AG04450 (cell line): ENCODE measurements at regions not wholly inside any gene's neighbourhood (a gene's known extent, or its start where the extent isn't known, plus 50 kb on each side); places are given as distances from the start of the nearest gene placed in this dataset.

Experiments used
- CTCF ChIA-PET: fragments of 300-600, 350-600 bp; formaldehyde crosslinking; extraction: SDS; loops from one replicate; lab custom pipeline; 2022; ENCODE audit warnings: antibody characterized with exemption, inconsistent platforms; lab: Charles Lee
- POLR2A ChIA-PET: fragments of 350-600 bp; formaldehyde crosslinking; extraction: SDS; loops from one replicate; lab custom pipeline; 2021; ENCODE audit warnings: antibody characterized with exemption, inconsistent platforms; lab: Yijun Ruan, JAX
- DNase-seq: peaks from one replicate; pipeline ENCODE4 v3.0.0-alpha.2; 2011; ENCODE audit warnings: low read depth, low spot score
- H3K27ac ChIP-seq: one replicate; pipeline ENCODE4 v1.5.1; 2012; ENCODE audit warnings: low read depth, low read length, control low read depth
- H3K27me3 ChIP-seq: one replicate; pipeline ENCODE4 v1.6.0; 2012; ENCODE audit warnings: low read length; ENCODE audit not compliant: control insufficient read depth, insufficient read depth
- H3K4me3 ChIP-seq: 2 replicates; pipeline ENCODE4 v1.5.1; 2011; ENCODE audit warnings: mild to moderate bottlenecking, low read depth, low read length, control low read depth
- H3K9me3 ChIP-seq: 2 replicates; pipeline ENCODE4 v1.5.1; 2012; ENCODE audit warnings: low read length; ENCODE audit not compliant: control insufficient read depth, insufficient read depth
- CTCF ChIP-seq: IDR thresholded peaks from 2 replicates; pipeline ENCODE4 v1.5.1; 2011; ENCODE audit warnings: low read depth, low read length, control low read depth, inconsistent platforms

- Histone ChIP-seq H3K9me3 (no peaks in the 10 kb centered on the region), H3K27me3 (no peaks in the 10 kb centered on the region), H3K4me3 (no peak overlapping the region), H3K27ac (no peak overlapping the region)
- TF ChIP-seq CTCF, result no peak
- ChIA-PET POLR2A (no interaction called here), CTCF (no interaction called here)
- no peak for DNase-seq
Observed at GRCh38 chr5:32975656-32976375, 264.7 kb downstream of the NPR3 start.

- TF ChIP-seq CTCF, result no peak
- ChIA-PET POLR2A (no interaction called here), CTCF (interaction anchor here (0.6 kb wide), 1 partner anchor 319 kb away, joined by 3 read pairs; no protein-coding TSS in a partner anchor)
- H3K27ac ChIP-seq, result no peak overlapping the region
- H3K27me3 ChIP-seq, result no peaks in the 10 kb centered on the region
- DNase-seq, result no peak
- no peak overlapping the region for H3K4me3 ChIP-seq
- H3K9me3 ChIP-seq, result no peaks in the 10 kb centered on the region
Observed at GRCh38 chr5:32981061-32981460, 269.9 kb downstream of the NPR3 start.

- DNase-seq, result no peak
- Histone ChIP-seq H3K27ac (peak overlapping the region; percentile 53), H3K4me3 (no peak overlapping the region), H3K27me3 (no peaks in the 10 kb centered on the region), H3K9me3 (no peaks in the 10 kb centered on the region)
- ChIA-PET POLR2A (no interaction called here), CTCF (no interaction called here)
- TF ChIP-seq CTCF, result no peak
Observed at GRCh38 chr5:32984851-32985610, 273.9 kb downstream of the NPR3 start.

GRCh38 chr5:32989815-32990214, 278.7 kb downstream of the NPR3 start:
- no peak overlapping the region for H3K27ac ChIP-seq
- CTCF ChIA-PET, result no interaction called here
- no peaks in the 10 kb centered on the region for H3K27me3 ChIP-seq
- POLR2A ChIA-PET, result no interaction called here
- no peaks in the 10 kb centered on the region for H3K9me3 ChIP-seq
- no peak for DNase-seq
- H3K4me3 ChIP-seq, result no peak overlapping the region
- TF ChIP-seq CTCF, result no peak
